ENCODE measurements at regions not wholly inside any gene's neighbourhood (a gene's known extent, or its start where the extent isn't known, plus 50 kb on each side); places are given as distances from the start of the nearest gene placed in this dataset.

- no peak for TF ChIP-seq ZNF691 (CRISPR knock-in tag; IDR thresholded peaks at IDR 0.05; ENCODE audit: borderline replicate concordance, low read depth)
- no peak for TF ChIP-seq ATAD3A (CRISPR knock-in tag; IDR thresholded peaks at IDR 0.05)
- TF ChIP-seq JUND (CRISPR knock-in tag; IDR thresholded peaks at IDR 0.05) = no peak
- TF ChIP-seq MAF1 (CRISPR knock-in tag; IDR thresholded peaks at IDR 0.05; ENCODE audit: borderline replicate concordance) = no peak
- no peak for TF ChIP-seq CREM (IDR thresholded peaks at IDR 0.05)
- TF ChIP-seq CREM (CRISPR knock-in tag; IDR thresholded peaks at IDR 0.05) = no peak
- no peak for TF ChIP-seq ZNF18 (CRISPR knock-in tag; IDR thresholded peaks at IDR 0.05; ENCODE audit: insufficient replicate concordance)
- TF ChIP-seq ZNF562 (CRISPR knock-in tag; IDR thresholded peaks at IDR 0.05; ENCODE audit: borderline replicate concordance) = no peak
- 0 out of 2 replicates have a peak, but pooled peaks have one; percentile 13 for TF ChIP-seq ZNF614 (CRISPR knock-in tag; IDR thresholded peaks at IDR 0.05; ENCODE audit: borderline replicate concordance)
- no peak for TF ChIP-seq SCMH1 (CRISPR knock-in tag; IDR thresholded peaks at IDR 0.05; ENCODE audit: borderline replicate concordance)
- TF ChIP-seq SOX6 (IDR thresholded peaks at IDR 0.05) = no peak
- no peak for TF ChIP-seq SOX6 (CRISPR knock-in tag; IDR thresholded peaks at IDR 0.05)
- no peak for TF ChIP-seq SRSF9 (IDR thresholded peaks at IDR 0.05; ENCODE audit: borderline replicate concordance, insufficient read depth, low read depth, low read length, poor library complexity, severe bottlenecking)
- no peak for TF ChIP-seq ZMYM3 (CRISPR knock-in tag; IDR thresholded peaks at IDR 0.05)
- no peak for TF ChIP-seq ZBTB7B (CRISPR knock-in tag; IDR thresholded peaks at IDR 0.05)
- TF ChIP-seq IRX3 (CRISPR knock-in tag; IDR thresholded peaks at IDR 0.05; ENCODE audit: borderline replicate concordance, low read depth) = no peak
- no peak for TF ChIP-seq ZNF674 (CRISPR knock-in tag; IDR thresholded peaks at IDR 0.05; ENCODE audit: low read depth)
- no peak for TF ChIP-seq ZNF761 (CRISPR knock-in tag; conservative IDR thresholded peaks at IDR 0.05)
- TF ChIP-seq ZNF12 (CRISPR knock-in tag; IDR thresholded peaks at IDR 0.05) = 0 out of 2 replicates have a peak, but pooled peaks have one; percentile 13
- TF ChIP-seq ZNF503 (CRISPR knock-in tag; IDR thresholded peaks at IDR 0.05) = no peak
- no peak for TF ChIP-seq HINFP (CRISPR knock-in tag; IDR thresholded peaks at IDR 0.05; ENCODE audit: low read depth)
- peak; percentile 11; the same call in 1 of the 2 replicates for TF ChIP-seq ZNF317 (CRISPR knock-in tag; IDR thresholded peaks at IDR 0.05)
- TF ChIP-seq EP300 (IDR thresholded peaks at IDR 0.05; ENCODE audit: low read depth in 2 of 2, low read length in 2 of 2) = no peak
- no peak for TF ChIP-seq EP300 (CRISPR knock-in tag; IDR thresholded peaks at IDR 0.05; ENCODE audit: borderline replicate concordance)
- TF ChIP-seq POGZ (CRISPR knock-in tag; IDR thresholded peaks at IDR 0.05) = no peak
Measured at GRCh38 chr6:27669624-27670301, 196.9 kb upstream of the ZNF184 start (continued).

Measured in HepG2 (cell line).